Medulla oblongata (tissue), 1 donor: ENCODE measurements at regions not wholly inside any gene's neighbourhood (a gene's known extent, or its start where the extent isn't known, plus 50 kb on each side); places are given as distances from the start of the nearest gene placed in this dataset.
"Not testable (repeated sequence)": the region's sequence is repeated elsewhere in the genome, so short reads cannot be mapped to it uniquely, and the experiment has no call there.

ENCODE experiments used
- DNase-seq: peaks from one replicate; pipeline ENCODE4 v3.0.0-alpha.2; 2015; ENCODE audit errors: extremely low spot score

GRCh38 chr12:42919691-42920090 lies 330.1 kb upstream of the PRICKLE1 start:
- DNase-seq, result no peak

GRCh38 chr12:42918443-42918842 lies 328.9 kb upstream of the PRICKLE1 start:
- no peak for DNase-seq

GRCh38 chr12:42916143-42916542 lies 326.6 kb upstream of the PRICKLE1 start:
- DNase-seq, result no peak

- DNase-seq, result no peak
Measured at GRCh38 chr12:42915426-42915825, 325.9 kb upstream of the PRICKLE1 start.

GRCh38 chr12:42912367-42912766 lies 322.8 kb upstream of the PRICKLE1 start:
- no peak for DNase-seq

GRCh38 chr12:42910656-42911055 lies 321.1 kb upstream of the PRICKLE1 start:
- no peak for DNase-seq

GRCh38 chr12:42908712-42909111 lies 319.2 kb upstream of the PRICKLE1 start:
- DNase-seq, result no peak

GRCh38 chr12:42906801-42907200 lies 317.3 kb upstream of the PRICKLE1 start:
- DNase-seq, result not testable (repeated sequence)

GRCh38 chr12:42905419-42905705 lies 315.8 kb upstream of the PRICKLE1 start:
- DNase-seq, result no peak

- peak; percentile 94 for DNase-seq
Measured at GRCh38 chr12:42904683-42905418, 315.3 kb upstream of the PRICKLE1 start.

- DNase-seq, result no peak
Measured at GRCh38 chr12:42903736-42904135, 314.2 kb upstream of the PRICKLE1 start.

- DNase-seq, result no peak
Measured at GRCh38 chr12:42902001-42902400, 312.5 kb upstream of the PRICKLE1 start.

GRCh38 chr12:42893803-42894202 lies 304.3 kb upstream of the PRICKLE1 start:
- DNase-seq, result peak; percentile 13

- DNase-seq, result no peak
Measured at GRCh38 chr12:42892702-42893551, 303.4 kb upstream of the PRICKLE1 start.

GRCh38 chr12:42887657-42888056 lies 298.1 kb upstream of the PRICKLE1 start:
- DNase-seq, result no peak

- DNase-seq, result no peak
Measured at GRCh38 chr12:42886160-42886559, 296.6 kb upstream of the PRICKLE1 start.

GRCh38 chr12:42885677-42886076 lies 296.1 kb upstream of the PRICKLE1 start:
- DNase-seq, result no peak

GRCh38 chr12:42884116-42884515 lies 294.6 kb upstream of the PRICKLE1 start:
- no peak for DNase-seq

- DNase-seq, result no peak
Measured at GRCh38 chr12:42873401-42873800, 283.9 kb upstream of the PRICKLE1 start.

- no peak for DNase-seq
Measured at GRCh38 chr12:42871816-42872215, 282.3 kb upstream of the PRICKLE1 start.

GRCh38 chr12:42868291-42868690 lies 278.7 kb upstream of the PRICKLE1 start:
- DNase-seq, result no peak

- no peak for DNase-seq
Measured at GRCh38 chr12:42865282-42865681, 275.7 kb upstream of the PRICKLE1 start.

- DNase-seq, result no peak
Measured at GRCh38 chr12:42862055-42862454, 272.5 kb upstream of the PRICKLE1 start.
